ENCODE measurements at regions not wholly inside any gene's neighbourhood (a gene's known extent, or its start where the extent isn't known, plus 50 kb on each side); places are given as distances from the start of the nearest gene placed in this dataset.

DNA sequence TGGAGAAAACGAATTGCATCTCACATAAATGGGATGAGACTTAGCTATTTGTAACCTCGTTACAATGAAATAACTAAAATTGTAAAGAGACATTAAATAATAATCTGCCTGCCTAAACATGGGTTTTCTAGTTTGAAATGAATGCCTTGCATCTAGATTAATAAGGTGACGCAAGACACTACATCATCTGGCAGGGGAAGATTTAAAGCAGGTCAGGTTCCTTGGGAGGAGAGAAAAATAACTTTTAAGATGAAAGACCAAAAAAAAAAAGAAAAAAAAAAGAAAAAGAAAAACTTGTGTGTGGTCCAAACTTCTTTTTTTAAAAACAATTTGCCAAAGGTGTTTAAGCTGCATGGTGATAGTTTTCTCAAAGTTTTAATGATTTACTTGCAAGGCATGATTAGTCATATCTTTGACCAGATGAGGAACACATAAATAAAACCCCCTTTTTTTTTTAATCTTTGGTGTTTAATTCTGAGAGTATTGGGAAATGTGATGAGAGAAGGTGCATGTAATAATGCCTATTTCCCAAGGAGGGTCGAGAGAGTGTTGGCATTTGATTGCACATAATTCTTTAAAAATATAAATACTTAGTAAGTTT lies 122.9 kb upstream of the ADAMTSL1 start:
- no peaks in the 10 kb centered on the region for H3K36me3 ChIP-seq (ENCODE audit: control insufficient read depth, insufficient read depth, low read length)
- TF ChIP-seq, protein P1, sequence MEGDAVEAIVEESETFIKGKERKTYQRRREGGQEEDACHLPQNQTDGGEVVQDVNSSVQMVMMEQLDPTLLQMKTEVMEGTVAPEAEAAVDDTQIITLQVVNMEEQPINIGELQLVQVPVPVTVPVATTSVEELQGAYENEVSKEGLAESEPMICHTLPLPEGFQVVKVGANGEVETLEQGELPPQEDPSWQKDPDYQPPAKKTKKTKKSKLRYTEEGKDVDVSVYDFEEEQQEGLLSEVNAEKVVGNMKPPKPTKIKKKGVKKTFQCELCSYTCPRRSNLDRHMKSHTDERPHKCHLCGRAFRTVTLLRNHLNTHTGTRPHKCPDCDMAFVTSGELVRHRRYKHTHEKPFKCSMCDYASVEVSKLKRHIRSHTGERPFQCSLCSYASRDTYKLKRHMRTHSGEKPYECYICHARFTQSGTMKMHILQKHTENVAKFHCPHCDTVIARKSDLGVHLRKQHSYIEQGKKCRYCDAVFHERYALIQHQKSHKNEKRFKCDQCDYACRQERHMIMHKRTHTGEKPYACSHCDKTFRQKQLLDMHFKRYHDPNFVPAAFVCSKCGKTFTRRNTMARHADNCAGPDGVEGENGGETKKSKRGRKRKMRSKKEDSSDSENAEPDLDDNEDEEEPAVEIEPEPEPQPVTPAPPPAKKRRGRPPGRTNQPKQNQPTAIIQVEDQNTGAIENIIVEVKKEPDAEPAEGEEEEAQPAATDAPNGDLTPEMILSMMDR (conservative IDR thresholded peaks at IDR 0.05 in 1 of 2, IDR thresholded peaks at IDR 0.05 in 1 of 2; ENCODE audit: low read depth in 1 of 2, low read length in 2 of 2): no peak
- no peak for TF ChIP-seq EZH2 (IDR thresholded peaks at IDR 0.05; ENCODE audit: low read length, missing control alignments)
- DNase-seq (ENCODE audit: low read depth in 2 of 2): no peak
- no peak overlapping the region for H3K4me3 ChIP-seq (replicated peaks in 1 of 4; ENCODE audit: control extremely low read depth in 1 of 4, insufficient read depth in 1 of 4, low read depth in 3 of 4, low read length in 4 of 4)
- H3K27ac ChIP-seq (ENCODE audit: insufficient read depth, low read length): no peak overlapping the region
- no peak overlapping the region for H2AFZ ChIP-seq (ENCODE audit: low read length)
- no peaks in the 10 kb centered on the region for H3K79me2 ChIP-seq (ENCODE audit: control insufficient read depth, insufficient read depth, low read length)
- H3K4me2 ChIP-seq (ENCODE audit: extremely low read depth, insufficient read depth, low read length): no peak overlapping the region
- no peak overlapping the region for H3K9ac ChIP-seq (ENCODE audit: insufficient read depth, low read length)
- no peaks in the 10 kb centered on the region for H3K9me3 ChIP-seq (ENCODE audit: control insufficient read depth, insufficient read depth, low read depth, low read length)
- H3K4me1 ChIP-seq (ENCODE audit: control insufficient read depth, extremely low read depth, insufficient read depth, low read length): no peaks in the 10 kb centered on the region
- H4K20me1 ChIP-seq (ENCODE audit: control insufficient read depth, extremely low read depth, insufficient read depth, low read length): no peaks in the 10 kb centered on the region
- no peaks in the 10 kb centered on the region for H3K27me3 ChIP-seq (ENCODE audit: control insufficient read depth, insufficient read depth, low read length)

DNA sequence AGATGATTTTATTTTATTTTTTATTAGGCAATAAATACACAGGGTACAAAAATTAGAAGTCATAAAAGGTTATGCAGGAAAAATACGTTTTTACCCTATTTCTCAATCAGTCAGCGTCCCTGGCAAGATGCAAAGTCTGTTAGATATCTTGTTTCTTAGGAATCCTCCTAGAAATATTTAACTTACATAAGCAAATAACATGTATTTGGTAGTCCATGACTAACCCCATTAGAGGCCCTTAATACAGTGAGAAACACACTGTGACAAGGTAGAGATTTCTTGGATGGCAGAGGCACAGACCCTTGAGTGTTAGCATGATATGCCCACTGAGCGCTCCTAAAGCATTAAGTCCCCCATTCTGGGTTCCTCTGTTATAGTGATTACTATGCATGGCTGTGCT lies 121.2 kb upstream of the ADAMTSL1 start:
- Histone ChIP-seq H3K4me1 (ENCODE audit: control insufficient read depth, extremely low read depth, insufficient read depth, low read length) (no peaks in the 10 kb centered on the region), H3K27ac (ENCODE audit: insufficient read depth, low read length) (no peak overlapping the region), H2AFZ (ENCODE audit: low read length) (no peak overlapping the region), H3K79me2 (ENCODE audit: control insufficient read depth, insufficient read depth, low read length) (no peaks in the 10 kb centered on the region), H3K4me2 (ENCODE audit: extremely low read depth, insufficient read depth, low read length) (no peak overlapping the region), H3K36me3 (ENCODE audit: control insufficient read depth, insufficient read depth, low read length) (no peaks in the 10 kb centered on the region), H3K27me3 (ENCODE audit: control insufficient read depth, insufficient read depth, low read length) (no peaks in the 10 kb centered on the region), H3K9ac (ENCODE audit: insufficient read depth, low read length) (no peak overlapping the region), H3K9me3 (ENCODE audit: control insufficient read depth, insufficient read depth, low read depth, low read length) (no peaks in the 10 kb centered on the region), H4K20me1 (ENCODE audit: control insufficient read depth, extremely low read depth, insufficient read depth, low read length) (no peaks in the 10 kb centered on the region), H3K4me3 (replicated peaks in 1 of 4; ENCODE audit: control extremely low read depth in 1 of 4, insufficient read depth in 1 of 4, low read depth in 3 of 4, low read length in 4 of 4) (no peak overlapping the region)
- DNase-seq (ENCODE audit: low read depth in 2 of 2): no peak
- no peak for TF ChIP-seq EZH2 (IDR thresholded peaks at IDR 0.05; ENCODE audit: low read length, missing control alignments)
- TF ChIP-seq, protein P1 (conservative IDR thresholded peaks at IDR 0.05 in 1 of 2, IDR thresholded peaks at IDR 0.05 in 1 of 2; ENCODE audit: low read depth in 1 of 2, low read length in 2 of 2): no peak

DNA sequence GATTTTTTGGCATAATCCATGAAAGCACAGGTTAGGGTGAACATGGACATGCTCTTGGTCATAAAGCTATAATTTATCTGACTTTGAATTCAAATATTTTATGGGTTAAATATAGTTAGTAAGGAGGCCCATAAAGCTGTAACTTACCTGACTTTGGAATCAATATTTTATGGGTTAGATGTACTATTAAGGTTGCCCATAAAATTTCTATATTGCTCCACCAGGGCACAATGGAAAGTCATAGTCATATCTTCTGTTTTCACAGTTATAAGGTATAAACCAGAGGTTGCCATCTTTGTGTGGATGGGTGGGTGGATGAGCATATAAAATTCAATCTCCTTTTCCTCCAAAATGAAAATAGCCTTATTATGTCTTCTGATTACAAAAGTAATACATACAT lies 120.5 kb upstream of the ADAMTSL1 start:
- no peak overlapping the region for H3K4me3 ChIP-seq (replicated peaks in 1 of 4; ENCODE audit: control extremely low read depth in 1 of 4, insufficient read depth in 1 of 4, low read depth in 3 of 4, low read length in 4 of 4)
- no peaks in the 10 kb centered on the region for H3K27me3 ChIP-seq (ENCODE audit: control insufficient read depth, insufficient read depth, low read length)
- TF ChIP-seq EZH2 (IDR thresholded peaks at IDR 0.05; ENCODE audit: low read length, missing control alignments): no peak
- TF ChIP-seq, protein P1 (conservative IDR thresholded peaks at IDR 0.05 in 1 of 2, IDR thresholded peaks at IDR 0.05 in 1 of 2; ENCODE audit: low read depth in 1 of 2, low read length in 2 of 2): no peak
- no peak overlapping the region for H3K4me2 ChIP-seq (ENCODE audit: extremely low read depth, insufficient read depth, low read length)
- no peak overlapping the region for H3K27ac ChIP-seq (ENCODE audit: insufficient read depth, low read length)
- H3K36me3 ChIP-seq (ENCODE audit: control insufficient read depth, insufficient read depth, low read length): no peaks in the 10 kb centered on the region
- H3K4me1 ChIP-seq (ENCODE audit: control insufficient read depth, extremely low read depth, insufficient read depth, low read length): no peaks in the 10 kb centered on the region
- no peaks in the 10 kb centered on the region for H4K20me1 ChIP-seq (ENCODE audit: control insufficient read depth, extremely low read depth, insufficient read depth, low read length)
- DNase-seq (ENCODE audit: low read depth in 2 of 2): no peak
- H3K79me2 ChIP-seq (ENCODE audit: control insufficient read depth, insufficient read depth, low read length): no peaks in the 10 kb centered on the region
- no peak overlapping the region for H2AFZ ChIP-seq (ENCODE audit: low read length)
- no peaks in the 10 kb centered on the region for H3K9me3 ChIP-seq (ENCODE audit: control insufficient read depth, insufficient read depth, low read depth, low read length)
- no peak overlapping the region for H3K9ac ChIP-seq (ENCODE audit: insufficient read depth, low read length)
